GM18499 (cell line): ENCODE measurements at regions not wholly inside any gene's neighbourhood (a gene's known extent, or its start where the extent isn't known, plus 50 kb on each side); places are given as distances from the start of the nearest gene placed in this dataset.

Source experiments
- ATAC-seq: cut with Tn5 transposase; IDR thresholded peaks from one replicate; pipeline ENCODE4 v1.9.1; 2021; ENCODE audit warnings: moderate number of reproducible peaks; ENCODE audit not compliant: insufficient read depth, unreplicated experiment

DNA sequence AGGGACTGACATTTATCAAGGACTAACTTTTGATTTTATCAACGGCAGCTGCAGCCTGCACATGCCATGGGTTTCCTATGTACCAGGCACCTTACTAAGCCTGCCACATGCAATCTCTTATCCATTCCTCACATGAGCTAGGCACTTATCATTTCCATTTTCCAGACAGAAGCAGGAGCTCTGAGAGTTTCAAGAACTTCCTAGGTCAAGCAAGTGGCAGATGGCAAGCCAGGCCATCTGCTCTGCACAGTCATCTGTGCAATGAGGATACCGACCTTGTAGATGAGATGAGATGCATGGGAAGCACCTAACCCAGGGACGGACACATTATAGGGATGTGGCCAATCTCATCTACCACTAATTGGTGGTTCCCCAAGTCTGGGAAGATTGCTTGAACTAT is 339.4 kb upstream of the USP24 start:
- no peak for ATAC-seq

DNA sequence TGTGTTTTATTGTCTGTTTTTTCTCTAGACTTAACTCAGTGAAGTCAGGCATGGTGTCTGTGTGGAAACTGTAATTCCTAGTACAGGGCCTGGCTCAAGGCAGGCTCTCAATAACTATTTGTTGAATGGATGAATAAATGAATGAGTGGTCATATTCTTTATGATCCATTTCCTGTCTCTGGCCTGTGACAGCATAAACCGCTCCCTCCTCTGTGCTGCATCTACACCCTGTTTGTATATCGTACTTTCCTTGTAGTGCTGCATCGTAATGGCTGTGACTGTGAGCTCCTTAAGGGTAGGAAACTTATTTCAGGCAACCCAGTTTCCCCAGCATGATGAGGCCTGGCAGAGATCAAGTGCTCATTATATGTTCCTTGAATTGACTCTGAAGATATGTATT is 337.5 kb upstream of the USP24 start:
- no peak for ATAC-seq

DNA sequence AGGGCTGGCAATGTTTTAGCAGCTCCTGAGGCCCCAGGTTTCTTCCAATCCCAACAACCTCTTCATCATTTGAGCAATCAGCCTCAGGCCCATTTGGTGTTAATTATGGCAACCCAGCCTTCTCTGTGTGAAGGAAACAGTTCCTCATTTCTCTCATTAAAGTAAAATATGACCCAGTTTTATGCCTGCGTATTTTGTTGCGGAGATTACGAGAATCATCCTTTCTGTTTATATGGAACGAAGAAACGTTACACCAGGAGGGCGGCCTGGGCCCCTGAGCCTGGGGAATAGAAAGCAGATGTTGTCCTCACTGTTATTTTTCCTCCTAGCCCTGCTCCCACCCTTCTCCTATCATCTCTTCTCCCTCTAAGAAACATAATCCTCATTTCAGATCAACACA is 332.2 kb upstream of the USP24 start:
- no peak for ATAC-seq

DNA sequence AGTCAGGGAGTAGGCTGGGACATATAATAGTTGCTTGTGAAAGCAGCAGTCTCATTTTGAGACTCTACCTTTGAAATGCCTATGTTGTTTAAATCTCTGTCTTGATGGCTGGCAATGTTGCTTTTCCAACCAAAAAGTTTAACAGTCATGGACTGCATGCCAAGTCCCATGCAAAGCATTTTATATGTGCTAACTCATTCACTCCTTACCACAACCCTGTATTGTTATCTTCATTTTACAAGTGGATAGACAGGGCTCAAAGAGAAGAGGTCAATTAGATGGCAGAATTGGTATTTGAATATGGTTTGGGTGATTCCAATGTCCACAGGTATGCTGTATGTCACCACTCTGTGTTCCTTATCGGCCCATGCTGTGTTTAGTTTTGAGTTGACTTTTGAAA is 331.4 kb upstream of the USP24 start:
- ATAC-seq, result no peak

DNA sequence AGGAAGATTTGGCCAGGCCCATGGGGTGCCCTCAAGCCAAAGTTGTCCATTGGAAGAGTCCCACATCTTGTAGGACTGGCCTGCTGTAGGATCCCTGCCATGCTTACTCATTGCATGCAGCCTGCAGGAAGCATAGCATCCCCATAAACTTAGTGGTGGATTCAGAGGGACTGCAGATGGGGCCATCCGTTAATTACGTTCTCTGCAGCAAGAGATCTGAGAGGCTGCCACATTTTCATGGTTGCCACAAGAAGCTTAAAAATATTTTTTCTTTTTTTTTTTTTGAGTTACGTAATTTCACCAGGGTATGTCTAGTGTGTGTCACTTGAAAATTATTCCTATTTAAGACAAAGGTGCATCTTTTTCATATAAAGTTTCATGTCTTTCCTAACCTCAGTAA is 329.7 kb upstream of the USP24 start:
- no peak for ATAC-seq

DNA sequence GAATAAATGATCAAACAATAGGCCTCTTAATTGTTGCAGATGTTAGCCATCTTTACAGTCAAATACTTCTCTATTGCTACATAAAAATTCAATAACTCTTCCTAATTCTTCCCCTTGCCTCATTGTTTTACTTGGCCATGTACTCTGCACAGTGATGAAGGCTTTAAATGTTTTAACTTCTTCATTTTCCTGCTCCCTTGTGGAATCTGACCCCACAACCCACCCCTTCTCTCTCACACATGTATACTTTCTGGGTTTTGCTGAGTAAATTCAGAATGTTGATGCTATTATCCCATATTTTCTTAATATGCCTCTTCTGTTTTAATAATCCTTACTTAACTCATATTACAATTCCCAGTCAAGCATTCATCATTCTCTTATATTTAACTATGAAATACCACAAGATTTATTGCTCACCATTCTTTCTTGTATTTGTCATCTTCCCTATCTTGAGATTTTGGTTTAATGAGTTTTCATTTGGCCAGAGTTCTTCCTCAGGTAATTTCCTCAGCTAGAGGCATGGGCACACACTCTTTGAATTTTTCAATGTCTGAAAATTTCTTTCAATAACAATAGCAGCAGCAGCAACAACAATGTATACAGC is 327.8 kb upstream of the USP24 start:
- no peak for ATAC-seq

DNA sequence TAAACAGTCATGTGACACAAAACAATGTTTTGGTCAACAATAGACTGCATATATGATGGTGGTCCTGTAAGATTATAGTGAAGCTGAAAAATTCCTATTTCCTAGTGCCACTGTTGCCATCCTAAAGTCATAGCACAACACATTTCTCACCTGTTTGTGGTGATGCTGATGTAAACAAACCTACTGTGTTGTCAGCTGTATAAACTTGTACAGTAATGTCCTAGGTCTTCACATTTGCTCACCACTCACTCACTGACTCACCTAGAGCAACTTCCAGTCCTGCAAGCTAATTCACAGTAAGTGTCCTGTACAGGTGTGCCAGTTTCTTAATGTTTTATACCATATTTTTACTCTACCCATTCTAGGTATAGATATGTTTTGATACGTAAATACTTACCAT is 326.1 kb upstream of the USP24 start:
- ATAC-seq, result no peak

DNA sequence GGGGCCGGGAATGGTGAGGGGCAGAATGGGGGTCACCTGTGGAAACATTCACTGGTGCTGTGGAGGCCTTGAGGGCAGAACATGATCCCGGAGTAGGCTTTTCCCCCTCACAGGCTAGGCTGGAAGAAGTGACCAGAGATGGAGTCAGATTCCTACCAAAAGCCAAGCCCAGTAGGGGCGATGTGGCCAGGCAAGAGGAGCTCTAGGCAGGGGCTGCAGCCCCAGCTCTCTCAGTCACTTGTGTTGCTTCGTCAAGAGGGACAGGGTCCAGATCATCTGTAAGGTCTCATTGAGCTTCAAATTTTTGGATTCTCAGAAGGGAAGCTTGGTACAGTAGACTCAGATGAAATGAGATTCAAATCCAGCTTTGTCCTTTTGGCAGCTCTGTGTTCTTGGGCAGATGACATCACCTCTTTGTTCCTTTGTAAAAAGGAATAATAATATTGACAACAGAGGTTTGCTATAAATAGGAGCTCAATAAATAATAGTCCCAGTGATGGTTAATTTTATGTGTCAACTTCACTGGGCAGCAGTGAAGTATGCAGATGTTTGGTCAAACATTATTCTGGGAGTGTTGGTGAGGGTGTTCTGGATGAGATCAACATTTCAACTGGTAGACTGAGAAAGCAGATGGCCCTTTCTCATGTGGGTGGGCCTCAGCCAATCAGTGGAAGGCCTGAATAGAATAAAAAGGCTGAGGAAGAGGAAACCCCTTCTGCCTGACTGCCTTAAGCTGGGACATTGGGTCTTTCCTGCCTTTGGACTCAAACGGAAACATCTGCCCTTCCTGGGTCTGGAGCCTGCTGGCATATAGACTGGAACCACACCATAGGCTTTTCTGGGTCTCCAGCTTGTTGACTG is 324.7 kb upstream of the USP24 start:
- no peak for ATAC-seq

DNA sequence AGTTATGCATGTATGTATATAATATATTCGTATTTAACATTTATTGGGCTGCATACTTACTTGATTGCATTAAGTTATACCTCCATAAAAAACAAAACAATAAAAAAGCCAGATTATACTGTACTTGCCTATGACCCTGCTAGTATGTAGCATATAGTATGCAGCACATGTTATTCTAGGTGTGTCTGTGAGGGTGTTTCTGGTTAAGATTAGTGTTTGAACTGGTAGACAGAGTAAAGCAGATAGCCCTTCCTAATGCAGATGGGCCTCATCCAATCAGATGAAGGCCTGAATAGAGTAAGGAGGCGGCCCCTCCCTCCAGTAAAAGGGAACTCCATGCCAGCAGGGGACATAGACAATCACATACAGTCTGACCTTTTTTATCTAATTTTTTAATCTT is 323.3 kb upstream of the USP24 start:
- no peak for ATAC-seq

DNA sequence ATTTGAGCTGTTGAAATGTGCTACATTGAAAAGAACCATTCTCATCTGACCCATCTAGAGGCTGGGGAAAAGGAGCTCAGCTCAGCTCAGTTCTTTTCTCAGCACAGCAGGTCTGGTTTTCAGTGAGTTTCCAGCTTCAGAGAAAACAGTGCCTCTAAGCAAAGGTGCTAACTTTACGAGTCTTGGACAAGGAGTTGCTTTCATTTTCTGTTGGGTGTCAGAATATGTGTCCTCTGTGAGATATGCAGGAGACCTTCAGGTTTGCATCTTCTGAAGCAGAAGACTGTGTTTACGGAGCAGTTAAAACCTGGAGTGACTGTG is 321.3 kb upstream of the USP24 start:
- ATAC-seq, result no peak

DNA sequence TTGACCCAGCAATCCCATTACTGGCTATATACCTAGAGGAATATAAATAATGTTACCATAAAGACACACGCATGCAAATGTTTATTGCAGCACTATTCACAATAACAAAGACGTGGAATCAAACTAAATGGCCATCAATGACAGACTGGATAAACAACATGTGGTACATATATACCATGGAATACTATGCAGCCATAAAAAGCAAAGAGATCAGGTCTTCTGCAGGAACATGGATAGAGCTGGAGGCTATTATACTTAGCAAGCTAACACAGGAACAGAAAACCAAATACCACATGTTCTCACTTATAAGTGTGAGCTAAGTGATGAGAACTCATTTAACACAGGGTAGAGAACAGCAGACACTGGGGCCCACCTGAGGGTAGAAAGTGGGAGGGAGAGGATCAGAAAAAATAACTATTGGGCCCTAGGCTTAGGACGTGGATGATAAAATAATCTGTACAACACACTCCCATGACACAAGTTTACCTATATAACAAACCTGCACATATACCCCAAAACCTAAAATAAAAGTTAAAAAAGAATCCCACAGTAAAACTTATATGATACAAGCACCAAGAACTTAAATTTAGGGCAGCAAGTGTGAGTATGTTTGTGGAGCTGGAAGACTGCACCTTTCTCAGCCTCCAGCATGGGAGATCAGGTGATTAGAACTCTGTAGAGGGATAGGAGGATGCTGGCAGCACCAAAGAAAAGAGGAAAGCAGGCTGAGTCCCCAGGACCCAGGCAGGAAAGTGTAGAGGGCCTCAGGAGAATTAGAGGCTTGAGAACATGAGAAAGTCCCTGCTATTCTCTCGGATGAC is 320.8 kb upstream of the USP24 start:
- no peak for ATAC-seq

DNA sequence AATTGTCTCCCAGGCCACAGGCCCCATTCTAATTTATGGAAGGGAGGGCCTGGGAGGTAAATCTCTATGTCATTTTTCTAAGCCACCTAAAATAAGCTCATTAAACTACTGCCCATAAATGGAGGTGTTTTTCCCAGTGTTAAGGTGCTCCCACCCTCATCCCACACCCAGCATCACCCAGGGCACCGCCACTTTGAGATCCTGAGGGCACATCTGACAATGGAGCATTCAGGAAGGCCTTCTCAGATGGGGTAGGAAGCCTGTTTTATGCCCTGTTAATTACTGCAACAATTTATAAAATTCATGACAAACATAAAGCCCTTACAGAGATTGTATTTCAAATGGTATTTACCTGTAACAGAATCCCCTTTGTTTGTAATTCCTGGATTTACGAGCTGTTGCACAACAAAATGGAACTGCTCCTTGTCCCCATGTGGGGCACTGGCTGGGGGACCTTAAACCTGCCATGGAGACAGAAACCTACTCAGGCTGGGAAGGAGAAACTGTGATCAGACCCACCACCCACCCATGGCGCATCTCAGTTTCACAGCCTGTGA is 319.5 kb upstream of the USP24 start:
- no peak for ATAC-seq

DNA sequence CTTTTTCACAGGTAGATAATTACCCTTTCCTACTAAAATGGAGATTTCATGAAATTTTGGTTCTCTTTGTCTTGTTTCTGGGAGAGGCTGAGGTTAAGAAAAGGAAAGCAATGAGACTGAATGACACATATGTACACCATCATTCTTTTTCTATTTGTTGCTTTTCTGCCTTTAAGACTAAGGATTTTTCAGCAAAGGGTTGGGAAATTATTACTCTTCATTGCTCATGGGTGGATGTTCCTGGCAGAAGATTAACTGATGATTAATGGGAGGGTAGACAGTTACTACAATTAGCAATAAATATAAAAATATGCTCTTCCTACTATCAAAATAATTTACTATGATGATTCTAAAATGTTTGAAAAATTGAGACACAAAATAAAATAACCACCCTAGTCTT is 316.5 kb upstream of the USP24 start:
- ATAC-seq, result no peak

DNA sequence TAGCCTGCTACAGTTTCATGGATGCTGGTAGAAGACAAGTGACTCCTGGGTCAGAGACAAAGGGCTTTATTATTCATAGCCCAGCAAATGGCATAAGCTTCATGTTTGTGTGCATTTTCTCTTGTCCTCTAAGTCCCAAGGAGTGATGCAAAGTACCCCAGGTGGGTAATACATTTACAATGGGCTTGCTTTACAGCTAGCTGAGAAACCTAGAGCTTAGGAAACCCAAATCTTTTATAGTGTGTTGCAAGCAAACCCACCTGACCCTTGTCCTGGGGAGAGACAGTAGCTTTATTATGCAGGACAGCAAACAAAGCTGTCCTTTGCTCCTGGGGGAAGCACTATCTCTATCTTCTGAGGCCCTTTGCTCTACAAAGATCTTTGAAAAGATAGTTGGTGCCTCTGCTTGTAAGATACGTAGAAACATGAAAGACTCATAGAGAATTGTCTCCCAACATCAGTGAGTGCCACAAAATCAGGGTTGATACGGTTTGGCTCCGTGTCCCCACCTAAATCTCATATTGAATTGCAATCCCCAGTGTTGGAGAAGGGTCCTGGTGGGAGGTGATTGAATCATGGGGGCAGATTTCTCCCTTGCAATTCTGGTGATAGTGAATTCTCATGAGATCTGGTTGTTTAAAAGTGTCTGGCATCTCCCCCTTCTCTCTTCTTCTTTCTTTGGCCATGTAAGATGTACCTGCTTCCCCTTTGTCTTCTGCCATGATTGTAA is 315.8 kb upstream of the USP24 start:
- no peak for ATAC-seq

DNA sequence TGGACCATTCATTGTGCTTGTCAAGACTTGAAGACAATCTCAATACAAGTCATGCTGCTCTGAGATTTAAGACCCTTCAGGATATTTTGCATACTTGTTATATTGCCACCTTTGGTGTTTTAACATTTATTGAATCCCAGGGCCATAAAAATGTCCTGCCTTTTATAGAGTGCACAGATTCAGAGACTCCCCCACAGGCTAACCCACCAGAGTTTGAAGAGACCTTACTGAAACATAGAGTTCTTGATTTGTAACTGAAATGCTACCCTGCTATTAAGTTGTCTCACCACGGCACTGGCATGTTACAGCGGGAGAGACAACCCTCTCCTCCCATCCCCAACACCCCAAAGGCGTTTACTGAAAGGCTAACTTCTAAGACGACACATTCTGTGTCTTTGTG is 313.9 kb upstream of the USP24 start:
- no peak for ATAC-seq

DNA sequence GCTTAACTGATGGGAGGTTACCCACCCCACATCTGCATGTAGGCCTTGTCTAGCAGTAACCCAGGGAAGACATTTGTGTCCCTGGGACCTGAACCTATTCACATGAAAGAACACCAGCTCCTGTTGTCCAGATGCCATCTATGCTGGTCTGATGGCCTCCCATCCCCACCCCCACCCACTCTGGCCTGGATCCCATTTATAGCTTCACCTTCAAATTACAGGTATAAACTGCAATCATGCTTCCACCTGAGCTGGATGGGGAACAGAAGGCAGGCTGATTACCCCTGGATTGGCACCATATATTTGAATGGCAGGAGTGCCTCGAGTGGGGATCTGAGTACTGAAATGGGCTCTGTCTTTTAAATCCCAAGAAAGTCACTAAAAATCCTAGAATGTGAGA is 312.7 kb upstream of the USP24 start:
- ATAC-seq, result no peak

DNA sequence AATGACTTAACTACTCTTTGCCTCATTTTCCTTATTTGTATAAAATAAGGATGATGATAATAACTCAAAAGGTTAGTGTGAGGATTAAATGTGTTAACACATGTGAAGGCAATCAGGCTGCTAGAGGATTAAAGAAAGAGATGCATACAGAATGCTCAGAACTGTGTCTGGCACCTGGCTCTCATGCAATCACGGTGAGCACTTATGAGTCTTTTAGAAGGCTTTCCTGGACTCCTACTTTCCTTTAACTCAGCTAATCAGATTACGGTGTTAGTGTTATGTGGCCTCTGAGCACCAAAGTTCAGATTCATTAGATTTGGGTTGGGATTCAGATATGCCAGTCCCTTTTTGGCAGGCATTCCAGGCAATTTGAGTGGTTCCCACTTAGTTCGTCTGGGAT is 311.6 kb upstream of the USP24 start:
- no peak for ATAC-seq

DNA sequence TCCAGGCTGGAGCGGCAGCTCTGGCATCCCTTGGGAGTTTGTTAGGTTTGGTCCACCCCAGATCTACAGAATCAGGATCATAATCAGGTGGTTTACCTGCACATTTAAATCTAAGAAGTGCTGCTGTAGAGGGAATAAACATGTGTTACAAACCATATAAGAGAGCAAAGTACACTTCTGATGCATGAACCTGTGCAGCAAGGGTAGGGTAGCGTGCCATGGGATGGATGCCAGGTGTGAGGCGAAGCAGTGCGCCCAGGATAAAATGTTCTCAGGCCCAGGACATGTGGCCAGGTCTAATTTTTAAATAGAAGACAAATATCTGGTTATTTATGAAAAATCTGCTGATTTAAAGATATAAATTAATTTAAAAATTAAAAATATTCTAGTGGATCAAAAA is 308.8 kb upstream of the USP24 start:
- ATAC-seq, result no peak

DNA sequence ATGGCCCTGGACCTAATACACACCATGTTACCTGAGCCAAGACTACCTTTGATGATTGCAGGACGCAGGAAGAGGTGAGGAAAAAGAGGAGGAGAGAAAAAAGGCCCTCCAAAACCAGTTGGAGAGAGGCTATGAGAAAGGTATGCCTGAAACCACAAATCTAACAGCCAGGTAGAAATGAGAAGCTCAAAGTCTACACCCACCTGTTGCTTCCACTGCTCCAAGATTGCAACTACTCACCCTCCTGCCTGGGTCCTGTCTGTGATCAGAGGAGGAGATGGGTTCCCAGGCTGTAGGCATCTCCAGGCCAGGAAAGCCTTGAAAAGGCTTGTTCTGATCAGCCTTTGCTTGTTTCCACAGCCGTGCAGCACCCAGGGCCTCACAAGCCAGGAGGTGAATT is 307.8 kb upstream of the USP24 start:
- no peak for ATAC-seq

DNA sequence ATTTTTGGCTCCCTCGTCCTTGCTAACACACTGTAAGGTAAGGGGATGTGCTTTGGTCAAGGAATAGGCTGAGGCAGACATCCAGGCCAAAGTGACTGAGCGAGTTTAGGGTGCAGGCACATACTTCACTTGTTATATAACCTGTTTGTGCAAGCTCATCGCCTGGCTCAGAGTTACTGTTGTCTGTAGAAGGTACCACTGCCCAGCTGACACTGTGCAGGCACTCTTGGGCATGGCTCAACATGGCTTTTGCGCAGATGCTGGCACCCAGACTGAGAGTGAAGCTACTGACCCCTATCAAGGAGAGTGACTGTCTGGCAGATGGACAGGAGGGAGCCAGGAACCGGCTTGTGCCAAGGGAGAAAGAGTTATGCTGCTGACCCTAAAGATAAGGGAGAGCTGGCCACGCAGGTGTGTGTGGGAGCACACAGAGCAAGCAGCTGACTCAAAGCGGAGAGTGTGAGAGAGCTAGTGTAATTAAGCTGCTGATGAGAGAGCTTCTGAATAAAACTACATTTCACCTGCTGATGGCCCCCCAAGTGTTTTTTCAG is 307.3 kb upstream of the USP24 start:
- no peak for ATAC-seq
